ENCODE measurements at regions not wholly inside any gene's neighbourhood (a gene's known extent, or its start where the extent isn't known, plus 50 kb on each side); places are given as distances from the start of the nearest gene placed in this dataset.

- TF ChIP-seq CTCF (IDR thresholded peaks at IDR 0.05) (no peak), ZFX (IDR thresholded peaks at IDR 0.05; ENCODE audit: borderline replicate concordance) (no peak)
Measured at GRCh38 chr10:115030483-115031200, 62.5 kb upstream of the ATRNL1 start.

All from 22Rv1 (cell line).